Omental fat pad (tissue), 3 donors: ENCODE measurements at regions not wholly inside any gene's neighbourhood (a gene's known extent, or its start where the extent isn't known, plus 50 kb on each side); places are given as distances from the start of the nearest gene placed in this dataset.

Experiments
- ATAC-seq: fragments of 150-250 bp; one replicate; pipeline ENCODE4 v1.9.1; 2016; ENCODE audit warnings: mild to moderate bottlenecking, moderate library complexity; ENCODE audit not compliant: low FRiP score
- DNase-seq: peaks from one replicate; pipeline ENCODE4 v3.0.0-alpha.2; 2019; ENCODE audit warnings: low spot score
- TF ChIP-seq, protein P1 (sequence below), 3 donors: fragments of 450-650 bp; IDR thresholded peaks; one replicate each; pipeline ENCODE4 v1.5.1; 2016 to 2017; ENCODE audit warnings: antibody characterized with exemption in 3 of 3, mild to moderate bottlenecking in 3 of 3, moderate library complexity in 2 of 3

DNA sequence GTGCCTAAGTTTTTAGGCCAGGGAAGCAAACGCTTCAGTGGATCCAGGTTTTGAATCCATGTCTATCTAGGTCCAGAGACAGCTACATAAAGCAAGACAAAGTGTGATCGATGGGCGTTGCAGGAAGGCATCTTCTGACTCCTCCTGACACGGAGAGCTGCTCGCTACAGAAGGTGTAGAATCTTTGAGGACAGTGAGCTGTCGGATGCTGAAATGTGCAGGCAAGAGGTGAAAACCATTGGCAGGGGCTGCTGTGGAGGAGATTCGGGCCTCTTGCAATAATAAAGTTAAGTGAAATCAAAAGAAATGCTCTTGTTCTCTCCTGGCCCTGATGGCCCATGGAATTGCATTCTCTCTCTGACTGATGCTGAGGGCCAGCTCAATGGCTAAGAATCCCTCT lies 336.2 kb downstream of the CYRIA start:
- ATAC-seq (no peak), DNase-seq (no peak)
- TF ChIP-seq, protein P1, sequence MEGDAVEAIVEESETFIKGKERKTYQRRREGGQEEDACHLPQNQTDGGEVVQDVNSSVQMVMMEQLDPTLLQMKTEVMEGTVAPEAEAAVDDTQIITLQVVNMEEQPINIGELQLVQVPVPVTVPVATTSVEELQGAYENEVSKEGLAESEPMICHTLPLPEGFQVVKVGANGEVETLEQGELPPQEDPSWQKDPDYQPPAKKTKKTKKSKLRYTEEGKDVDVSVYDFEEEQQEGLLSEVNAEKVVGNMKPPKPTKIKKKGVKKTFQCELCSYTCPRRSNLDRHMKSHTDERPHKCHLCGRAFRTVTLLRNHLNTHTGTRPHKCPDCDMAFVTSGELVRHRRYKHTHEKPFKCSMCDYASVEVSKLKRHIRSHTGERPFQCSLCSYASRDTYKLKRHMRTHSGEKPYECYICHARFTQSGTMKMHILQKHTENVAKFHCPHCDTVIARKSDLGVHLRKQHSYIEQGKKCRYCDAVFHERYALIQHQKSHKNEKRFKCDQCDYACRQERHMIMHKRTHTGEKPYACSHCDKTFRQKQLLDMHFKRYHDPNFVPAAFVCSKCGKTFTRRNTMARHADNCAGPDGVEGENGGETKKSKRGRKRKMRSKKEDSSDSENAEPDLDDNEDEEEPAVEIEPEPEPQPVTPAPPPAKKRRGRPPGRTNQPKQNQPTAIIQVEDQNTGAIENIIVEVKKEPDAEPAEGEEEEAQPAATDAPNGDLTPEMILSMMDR (IDR thresholded peaks at IDR 0.05) = no peak

DNA sequence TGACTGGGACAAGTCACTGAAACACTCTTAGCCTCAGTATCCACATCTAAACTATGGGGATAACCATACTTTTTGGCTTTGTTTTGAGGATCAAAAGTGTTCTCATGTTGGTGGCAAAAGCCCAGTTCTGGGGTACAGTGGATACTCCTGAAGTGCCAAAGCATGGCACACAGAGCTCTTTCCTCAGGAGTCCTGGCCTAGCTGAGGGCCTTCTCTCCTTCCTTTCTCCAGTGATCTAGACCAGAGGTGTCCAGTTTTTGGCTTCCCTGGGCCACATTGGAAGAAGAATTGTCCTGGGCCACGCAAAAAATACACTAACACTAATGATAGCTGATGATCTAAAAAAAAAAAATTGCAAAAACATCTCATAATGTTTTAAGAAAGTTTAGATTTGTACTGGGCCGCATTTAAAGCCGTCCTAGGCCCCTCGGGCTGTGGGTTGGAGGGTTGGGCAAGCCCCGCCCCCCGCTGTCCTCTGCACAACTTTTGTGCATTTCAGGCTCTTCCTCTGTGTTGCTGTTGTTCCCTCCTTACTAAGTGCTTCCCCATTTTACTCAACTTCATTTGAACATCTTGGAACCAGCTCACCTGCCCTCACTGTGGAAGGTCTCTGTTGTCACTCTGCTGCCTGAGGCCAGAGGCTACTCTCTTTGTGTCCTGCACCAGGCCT lies 337.0 kb downstream of the CYRIA start:
- ATAC-seq (no peak), DNase-seq (no peak)
- TF ChIP-seq, protein P1 (IDR thresholded peaks at IDR 0.05) = no peak

DNA sequence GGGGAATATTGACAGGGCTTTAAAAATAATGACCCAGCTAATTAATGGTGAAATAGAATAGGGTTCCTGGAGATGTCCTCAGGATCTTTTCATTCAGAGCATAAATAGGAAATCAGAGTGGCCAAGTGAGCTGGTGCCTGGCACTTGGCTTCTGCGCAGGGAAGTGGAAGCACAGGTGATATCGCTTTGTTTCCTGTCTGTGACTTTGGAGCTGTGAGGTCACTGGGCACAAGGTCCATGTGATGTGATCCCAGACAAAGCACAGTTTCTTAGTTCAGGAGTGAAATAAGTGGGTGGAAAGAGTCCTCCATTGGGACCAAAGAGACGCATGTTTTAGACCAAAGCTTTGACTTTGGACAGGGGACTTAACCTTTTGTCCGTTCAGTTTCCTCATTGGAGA lies 338.3 kb downstream of the CYRIA start:
- ATAC-seq (no peak), DNase-seq (no peak)
- TF ChIP-seq, protein P1 (IDR thresholded peaks at IDR 0.05) = no peak

- DNase-seq (no peak), ATAC-seq (no peak)
- TF ChIP-seq, protein P1 (IDR thresholded peaks at IDR 0.05) = no peak
Measured at GRCh38 chr2:16326711-16327300, 338.8 kb downstream of the CYRIA start.

GRCh38 chr2:16325976-16326510 lies 339.6 kb downstream of the CYRIA start:
- ATAC-seq (no peak), DNase-seq (no peak)
- TF ChIP-seq, protein P1 (IDR thresholded peaks at IDR 0.05) = no peak

DNA sequence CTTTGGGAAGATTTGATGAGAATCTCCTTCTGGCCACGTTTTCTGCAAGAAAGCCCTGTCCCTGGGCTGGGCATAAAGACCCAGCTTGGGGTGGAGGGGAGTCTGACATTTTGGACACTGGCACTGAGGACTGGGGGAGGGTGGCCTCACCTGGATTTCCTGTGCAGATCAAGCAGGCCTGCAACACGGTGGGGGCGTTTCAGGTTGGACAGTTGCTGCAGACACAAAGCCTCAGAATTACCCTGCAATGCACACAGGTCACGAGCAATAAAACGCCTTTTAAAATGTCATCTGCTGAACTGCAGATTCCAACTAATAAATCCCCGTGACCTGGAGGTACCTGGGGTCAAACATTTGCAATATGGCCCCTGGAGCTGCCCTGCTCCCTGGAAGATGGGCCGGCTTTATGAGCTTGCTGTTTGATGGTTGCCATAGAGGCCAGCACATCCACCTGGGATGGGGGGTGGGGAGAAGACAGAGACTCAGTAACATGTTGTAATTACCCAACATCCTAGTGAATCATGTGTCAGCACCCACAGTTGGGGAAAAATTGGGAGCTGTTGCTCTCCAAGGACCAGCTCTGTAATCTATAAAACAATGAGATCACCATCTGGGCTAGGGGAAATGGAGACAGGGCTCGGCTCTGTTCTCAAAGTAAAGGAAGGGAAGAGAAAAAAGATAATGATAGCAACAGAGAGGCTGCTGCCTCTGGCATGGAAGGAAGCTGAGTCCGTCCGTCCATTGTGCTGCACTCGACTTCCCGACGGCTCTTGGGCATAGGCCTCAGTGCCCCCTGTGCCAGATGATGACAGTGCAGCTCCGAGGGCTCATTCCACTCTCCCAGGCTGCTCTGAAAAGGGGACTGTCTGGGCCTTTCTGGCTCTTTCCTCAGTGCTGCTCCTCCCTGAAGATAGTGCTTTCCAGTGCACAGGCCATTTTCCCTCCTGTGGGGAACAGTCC lies 340.3 kb downstream of the CYRIA start:
- no peak for ATAC-seq
- TF ChIP-seq, protein P1 (IDR thresholded peaks at IDR 0.05) = no peak
- no peak for DNase-seq
